HepG2 (cell line): ENCODE measurements at regions not wholly inside any gene's neighbourhood (a gene's known extent, or its start where the extent isn't known, plus 50 kb on each side); places are given as distances from the start of the nearest gene placed in this dataset.

Experiments
- KDM1A ChIP-seq: IDR thresholded peaks from 2 replicates; pipeline ENCODE4 v1.6.1; 2016; ENCODE audit warnings: missing compliant biosample characterization
- RERE ChIP-seq: IDR thresholded peaks from 2 replicates; pipeline ENCODE4 v1.6.1; 2016; ENCODE audit warnings: low read depth, missing genetic modification reagents, missing compliant biosample characterization
- THRA ChIP-seq: sonication (generic); formaldehyde crosslinking; IDR thresholded peaks from 2 replicates; pipeline ENCODE4 v1.4.0; 2020; ENCODE audit warnings: missing genetic modification reagents, borderline replicate concordance
- ZNF484 ChIP-seq: sonication (generic); formaldehyde crosslinking; IDR thresholded peaks from 2 replicates; pipeline ENCODE4 v1.5.1; 2020; ENCODE audit warnings: mild to moderate bottlenecking, low read depth, missing genetic modification reagents, borderline replicate concordance
- ZNF709 ChIP-seq: sonication (generic); formaldehyde crosslinking; IDR thresholded peaks from 2 replicates; pipeline ENCODE4 v1.5.0; 2020; ENCODE audit warnings: mild to moderate bottlenecking, missing genetic modification reagents
- ZNF75D ChIP-seq: sonication (generic); formaldehyde crosslinking; IDR thresholded peaks from 2 replicates; pipeline ENCODE4 v1.8.1; 2023; ENCODE audit warnings: missing genetic modification reagents, mild to moderate bottlenecking, borderline replicate concordance
- ZNF773 ChIP-seq: sonication (generic); formaldehyde crosslinking; IDR thresholded peaks from 2 replicates; pipeline ENCODE4 v1.4.0; 2020; ENCODE audit warnings: missing genetic modification reagents, borderline replicate concordance
- ZNF883 ChIP-seq: sonication (generic); formaldehyde crosslinking; IDR thresholded peaks from 2 replicates; pipeline ENCODE4 v1.5.1; 2020; ENCODE audit warnings: mild to moderate bottlenecking, missing genetic modification reagents; ENCODE audit errors: not compliant biosample characterization

- no peak for TF ChIP-seq RERE (CRISPR knock-in tag)
- TF ChIP-seq ZNF709, result no peak
- no peak for TF ChIP-seq ZNF75D (CRISPR knock-in tag)
- TF ChIP-seq KDM1A, result no peak
- no peak for TF ChIP-seq THRA (CRISPR knock-in tag)
- no peak for TF ChIP-seq ZNF484 (CRISPR knock-in tag)
- no peak for TF ChIP-seq ZNF883
- TF ChIP-seq ZNF773, result no peak
- TF ChIP-seq, all 625 proteins: peak for 0
Measured at GRCh38 chrX:124594017-124594651, 247.8 kb downstream of the SH2D1A start (continued).
